H1 (cell line): ENCODE measurements at regions not wholly inside any gene's neighbourhood (a gene's known extent, or its start where the extent isn't known, plus 50 kb on each side); places are given as distances from the start of the nearest gene placed in this dataset.

Source experiments
- CTCF ChIP-seq, 3 experiments: IDR thresholded peaks; 1 replicate in 2 of 3; 2 replicates in 1 of 3; pipeline versions ENCODE4 v1.5.1 to v1.6.1; 2011; ENCODE audit warnings: low read length in 3 of 3, mild to moderate bottlenecking in 3 of 3, inconsistent platforms in 2 of 3, low read depth in 1 of 3, moderate library complexity in 1 of 3; ENCODE audit not compliant: insufficient read depth in 1 of 3; ENCODE audit errors: control extremely low read depth in 1 of 3
- KDM5A ChIP-seq: fragments of 200-600 bp; IDR thresholded peaks from 2 replicates; pipeline ENCODE4 v1.7.1; 2012; ENCODE audit warnings: mild to moderate bottlenecking, low read length, inconsistent platforms, mixed read lengths
- MAX ChIP-seq: IDR thresholded peaks from 2 replicates; pipeline ENCODE4 v1.6.1; 2012; ENCODE audit warnings: inconsistent platforms
- PHF8 ChIP-seq: fragments of 200-600 bp; sonication (generic); conservative IDR thresholded peaks from 2 replicates; pipeline ENCODE4 v1.7.1; 2012; ENCODE audit warnings: low read depth, mild to moderate bottlenecking, inconsistent platforms, low read length, moderate library complexity
- POLR2A ChIP-seq, 2 experiments: IDR thresholded peaks; 1 replicate in 1 of 2; 2 replicates in 1 of 2; pipeline ENCODE4 v1.6.1; 2011; ENCODE audit warnings: low read depth in 2 of 2, low read length in 2 of 2, mild to moderate bottlenecking in 2 of 2; ENCODE audit errors: control extremely low read depth in 1 of 2
- RFX5 ChIP-seq: IDR thresholded peaks from 2 replicates; pipeline ENCODE4 v1.6.1; 2011; ENCODE audit warnings: low read depth, low read length, improper control_type of control experiment, borderline replicate concordance

DNA sequence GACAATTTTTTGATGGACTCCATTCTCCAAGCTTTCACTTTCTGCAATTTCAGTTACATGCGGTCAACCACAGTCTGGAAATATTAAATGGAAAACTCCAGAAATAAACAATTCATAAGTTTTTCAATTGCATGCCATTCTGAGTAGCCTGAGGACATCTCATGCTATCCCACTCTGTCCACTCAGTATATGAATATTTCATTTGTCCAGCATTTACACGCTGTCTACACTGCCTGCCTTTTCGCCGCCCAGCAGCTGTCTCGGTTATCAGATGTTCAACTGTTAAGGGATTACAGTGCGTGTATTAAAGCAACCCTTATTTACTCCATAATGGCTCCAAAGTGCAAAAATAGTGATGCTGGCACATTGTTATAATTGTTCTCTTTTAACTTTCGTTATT lies 116.3 kb downstream of the ADSS2 start:
- TF ChIP-seq RFX5 (no peak), PHF8 (no peak), MAX (no peak), POLR2A (IDR thresholded peaks at IDR 0.05; ENCODE audit: control extremely low read depth in 1 of 2, low read depth in 2 of 2, low read length in 2 of 2) (no peak), CTCF (IDR thresholded peaks at IDR 0.05; ENCODE audit: control extremely low read depth in 1 of 3, insufficient read depth in 1 of 3, low read depth in 1 of 3, low read length in 3 of 3) (no peak), KDM5A (no peak)
